Erythroblast (primary cell): ENCODE measurements at regions not wholly inside any gene's neighbourhood (a gene's known extent, or its start where the extent isn't known, plus 50 kb on each side); places are given as distances from the start of the nearest gene placed in this dataset.

ENCODE experiments used
- DNase-seq, 2 experiments: peaks; one replicate each; lab custom pipeline; 2025; lab: John Stamatoyannopoulos, UW
- GATA1 ChIP-seq: IDR thresholded peaks from 2 replicates; pipeline ENCODE4 v1.6.1; 2011; ENCODE audit warnings: low read depth, mild to moderate bottlenecking, control low read depth, low read length, moderate library complexity
- POLR2A ChIP-seq: IDR thresholded peaks from 2 replicates; pipeline ENCODE4 v1.6.1; 2011; ENCODE audit warnings: mild to moderate bottlenecking, low read length

GRCh38 chr3:96756516-96756915 lies 57.9 kb upstream of the EPHA6 start:
- DNase-seq, result no peak
- TF ChIP-seq GATA1, result no peak

DNA sequence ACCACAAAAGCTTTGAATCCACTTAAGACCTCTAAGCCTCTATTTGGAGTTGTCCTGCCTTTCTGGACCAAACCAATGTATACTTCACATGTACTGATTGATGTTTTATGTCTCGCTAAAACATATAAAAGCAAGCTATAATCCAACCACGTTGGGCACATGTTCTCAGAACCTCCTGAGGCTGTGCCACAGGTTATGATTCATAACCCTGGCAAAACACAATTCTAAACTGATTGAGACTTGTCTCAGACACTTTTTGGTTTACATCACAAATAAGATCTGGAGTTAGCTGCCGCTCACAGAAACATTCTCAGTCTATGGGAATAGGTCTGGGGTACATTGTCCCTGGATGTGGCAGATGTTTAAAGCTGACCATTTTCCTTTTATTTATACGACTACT lies 53.4 kb upstream of the EPHA6 start:
- no peak for TF ChIP-seq POLR2A
- no peak for TF ChIP-seq GATA1
- no peak for DNase-seq
